WTC11 (cell line): ENCODE measurements at regions not wholly inside any gene's neighbourhood (a gene's known extent, or its start where the extent isn't known, plus 50 kb on each side); places are given as distances from the start of the nearest gene placed in this dataset.

Experiments used
- ATAC-seq: fragments of 200-7000 bp; cut with Tn5 transposase; 2 replicates; pipeline ENCODE4 v1.10.0; 2021; ENCODE audit warnings: mild to moderate bottlenecking, moderate library complexity
- CTCF ChIA-PET: fragments of 300-600 bp; sonication (Branson Sonifier 250); formaldehyde crosslinking; loops from one replicate; lab custom pipeline; 2021; ENCODE audit warnings: antibody characterized with exemption; lab: Charles Lee
- POLR2A ChIA-PET: fragments of 350-600 bp; sonication (Branson Sonifier 250); formaldehyde crosslinking; loops from one replicate; lab custom pipeline; 2021; ENCODE audit warnings: antibody characterized with exemption; lab: Charles Lee
- DNase-seq: peaks from one replicate; pipeline ENCODE4 v3.0.0; 2021; ENCODE audit warnings: low spot score
- H3K27ac Mint-ChIP-seq: 2 replicates; pipeline ENCODE4 v1.8.0; 2021; ENCODE audit warnings: mixed read lengths
- H3K27me3 Mint-ChIP-seq: 2 replicates; pipeline ENCODE4 v1.8.0; 2021; ENCODE audit warnings: low read depth, mild to moderate bottlenecking, moderate library complexity, mixed read lengths
- H3K36me3 Mint-ChIP-seq: 2 replicates; pipeline ENCODE4 v1.8.0; 2021; ENCODE audit warnings: mixed read lengths
- H3K4me1 Mint-ChIP-seq: 2 replicates; pipeline ENCODE4 v1.8.0; 2022; ENCODE audit warnings: mixed read lengths
- H3K4me3 Mint-ChIP-seq: 2 replicates; pipeline ENCODE4 v1.8.0; 2021; ENCODE audit warnings: mild to moderate bottlenecking, moderate library complexity, mixed read lengths
- H3K9me3 Mint-ChIP-seq: 2 replicates; pipeline ENCODE4 v1.8.0; 2021; ENCODE audit warnings: mixed read lengths
- ESRRA ChIP-seq: sonication (generic); formaldehyde crosslinking; IDR thresholded peaks from 2 replicates; pipeline ENCODE4 v1.8.1; 2022; ENCODE audit warnings: mild to moderate bottlenecking, missing genetic modification reagents, borderline replicate concordance
- GTF2I ChIP-seq: fragments of 250-450 bp; sonication (Bioruptor Pico); conservative IDR thresholded peaks from 2 replicates; pipeline ENCODE4 v1.4.0; 2021; ENCODE audit warnings: mild to moderate bottlenecking
- MXD4 ChIP-seq: fragments of 250-450 bp; sonication (Bioruptor Pico); IDR thresholded peaks from 2 replicates; pipeline ENCODE4 v1.8.0; 2021; ENCODE audit warnings: mild to moderate bottlenecking, moderate library complexity, borderline replicate concordance
- NR1H2 ChIP-seq: sonication (generic); formaldehyde crosslinking; IDR thresholded peaks from 2 replicates; pipeline ENCODE4 v1.9.0; 2021; ENCODE audit warnings: mild to moderate bottlenecking, moderate library complexity, missing genetic modification reagents
- SP1 ChIP-seq: sonication (generic); formaldehyde crosslinking; conservative IDR thresholded peaks from 2 replicates; pipeline ENCODE4 v1.8.1; 2022; ENCODE audit warnings: missing genetic modification reagents
- ZNF232 ChIP-seq: sonication (generic); formaldehyde crosslinking; IDR thresholded peaks from 2 replicates; pipeline ENCODE4 v1.8.0; 2022; ENCODE audit warnings: mild to moderate bottlenecking, missing genetic modification reagents
- ZNF423 ChIP-seq: fragments of 250-450 bp; sonication (Bioruptor Pico); IDR thresholded peaks from 2 replicates; pipeline ENCODE4 v2.1.2; 2022; ENCODE audit warnings: mild to moderate bottlenecking, moderate library complexity
- TF ChIP-seq, protein P1 (sequence below): sonication (generic); formaldehyde crosslinking; IDR thresholded peaks from 2 replicates; pipeline ENCODE4 v1.8.1; 2023; ENCODE audit warnings: mild to moderate bottlenecking, missing genetic modification reagents, borderline replicate concordance
- TF ChIP-seq, protein P2 (sequence below): fragments of 250-450 bp; sonication (Bioruptor Pico); IDR thresholded peaks from 2 replicates; pipeline ENCODE4 v1.9.0; 2021; ENCODE audit warnings: mild to moderate bottlenecking
- TF ChIP-seq, protein P3 (sequence below): fragments of 250-450 bp; sonication (Bioruptor Pico); conservative IDR thresholded peaks from 2 replicates; pipeline ENCODE4 v1.9.0; 2021; ENCODE audit warnings: mild to moderate bottlenecking
- TF ChIP-seq, protein P4 (sequence below): sonication (generic); formaldehyde crosslinking; IDR thresholded peaks from 2 replicates; pipeline ENCODE4 v1.8.1; 2022; ENCODE audit warnings: low read depth, missing genetic modification reagents, borderline replicate concordance
- TF ChIP-seq, protein P5 (sequence below): sonication (generic); formaldehyde crosslinking; IDR thresholded peaks from 2 replicates; pipeline ENCODE4 v1.8.0; 2023; ENCODE audit warnings: mild to moderate bottlenecking, missing genetic modification reagents
- TF ChIP-seq, protein P6 (sequence below): sonication (generic); formaldehyde crosslinking; IDR thresholded peaks from 2 replicates; pipeline ENCODE4 v1.8.0; 2022; ENCODE audit warnings: mild to moderate bottlenecking, missing genetic modification reagents
- TF ChIP-seq, protein P7 (sequence below): sonication (generic); formaldehyde crosslinking; IDR thresholded peaks from 2 replicates; pipeline ENCODE4 v1.8.0; 2023; ENCODE audit warnings: missing genetic modification reagents

DNA sequence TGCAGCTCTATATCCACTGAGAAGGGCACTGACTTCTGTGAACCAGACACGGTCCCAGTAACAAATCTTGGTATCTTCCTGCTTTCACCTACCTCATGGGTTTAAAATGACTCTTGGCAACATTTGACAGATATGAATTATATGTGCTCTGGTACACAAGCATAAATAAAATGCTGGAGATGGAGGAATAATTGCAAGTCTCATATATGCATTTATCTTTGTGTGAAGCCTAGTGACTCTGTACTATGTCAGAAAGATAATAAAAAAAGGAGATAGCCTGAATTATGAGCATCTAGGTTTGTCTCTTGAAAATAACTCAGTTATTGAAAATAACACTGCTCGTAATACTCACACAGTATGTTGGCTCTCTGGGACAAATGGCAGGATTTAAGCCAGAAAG, 167.1 kb upstream of the CRBN start (continued):
- TF ChIP-seq, protein P1, sequence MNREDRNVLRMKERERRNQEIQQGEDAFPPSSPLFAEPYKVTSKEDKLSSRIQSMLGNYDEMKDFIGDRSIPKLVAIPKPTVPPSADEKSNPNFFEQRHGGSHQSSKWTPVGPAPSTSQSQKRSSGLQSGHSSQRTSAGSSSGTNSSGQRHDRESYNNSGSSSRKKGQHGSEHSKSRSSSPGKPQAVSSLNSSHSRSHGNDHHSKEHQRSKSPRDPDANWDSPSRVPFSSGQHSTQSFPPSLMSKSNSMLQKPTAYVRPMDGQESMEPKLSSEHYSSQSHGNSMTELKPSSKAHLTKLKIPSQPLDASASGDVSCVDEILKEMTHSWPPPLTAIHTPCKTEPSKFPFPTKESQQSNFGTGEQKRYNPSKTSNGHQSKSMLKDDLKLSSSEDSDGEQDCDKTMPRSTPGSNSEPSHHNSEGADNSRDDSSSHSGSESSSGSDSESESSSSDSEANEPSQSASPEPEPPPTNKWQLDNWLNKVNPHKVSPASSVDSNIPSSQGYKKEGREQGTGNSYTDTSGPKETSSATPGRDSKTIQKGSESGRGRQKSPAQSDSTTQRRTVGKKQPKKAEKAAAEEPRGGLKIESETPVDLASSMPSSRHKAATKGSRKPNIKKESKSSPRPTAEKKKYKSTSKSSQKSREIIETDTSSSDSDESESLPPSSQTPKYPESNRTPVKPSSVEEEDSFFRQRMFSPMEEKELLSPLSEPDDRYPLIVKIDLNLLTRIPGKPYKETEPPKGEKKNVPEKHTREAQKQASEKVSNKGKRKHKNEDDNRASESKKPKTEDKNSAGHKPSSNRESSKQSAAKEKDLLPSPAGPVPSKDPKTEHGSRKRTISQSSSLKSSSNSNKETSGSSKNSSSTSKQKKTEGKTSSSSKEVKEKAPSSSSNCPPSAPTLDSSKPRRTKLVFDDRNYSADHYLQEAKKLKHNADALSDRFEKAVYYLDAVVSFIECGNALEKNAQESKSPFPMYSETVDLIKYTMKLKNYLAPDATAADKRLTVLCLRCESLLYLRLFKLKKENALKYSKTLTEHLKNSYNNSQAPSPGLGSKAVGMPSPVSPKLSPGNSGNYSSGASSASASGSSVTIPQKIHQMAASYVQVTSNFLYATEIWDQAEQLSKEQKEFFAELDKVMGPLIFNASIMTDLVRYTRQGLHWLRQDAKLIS (CRISPR knock-in tag), result no peak
- TF ChIP-seq, protein P2, sequence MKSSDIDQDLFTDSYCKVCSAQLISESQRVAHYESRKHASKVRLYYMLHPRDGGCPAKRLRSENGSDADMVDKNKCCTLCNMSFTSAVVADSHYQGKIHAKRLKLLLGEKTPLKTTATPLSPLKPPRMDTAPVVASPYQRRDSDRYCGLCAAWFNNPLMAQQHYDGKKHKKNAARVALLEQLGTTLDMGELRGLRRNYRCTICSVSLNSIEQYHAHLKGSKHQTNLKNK (CRISPR knock-in tag), result no peak
- TF ChIP-seq, protein P3, sequence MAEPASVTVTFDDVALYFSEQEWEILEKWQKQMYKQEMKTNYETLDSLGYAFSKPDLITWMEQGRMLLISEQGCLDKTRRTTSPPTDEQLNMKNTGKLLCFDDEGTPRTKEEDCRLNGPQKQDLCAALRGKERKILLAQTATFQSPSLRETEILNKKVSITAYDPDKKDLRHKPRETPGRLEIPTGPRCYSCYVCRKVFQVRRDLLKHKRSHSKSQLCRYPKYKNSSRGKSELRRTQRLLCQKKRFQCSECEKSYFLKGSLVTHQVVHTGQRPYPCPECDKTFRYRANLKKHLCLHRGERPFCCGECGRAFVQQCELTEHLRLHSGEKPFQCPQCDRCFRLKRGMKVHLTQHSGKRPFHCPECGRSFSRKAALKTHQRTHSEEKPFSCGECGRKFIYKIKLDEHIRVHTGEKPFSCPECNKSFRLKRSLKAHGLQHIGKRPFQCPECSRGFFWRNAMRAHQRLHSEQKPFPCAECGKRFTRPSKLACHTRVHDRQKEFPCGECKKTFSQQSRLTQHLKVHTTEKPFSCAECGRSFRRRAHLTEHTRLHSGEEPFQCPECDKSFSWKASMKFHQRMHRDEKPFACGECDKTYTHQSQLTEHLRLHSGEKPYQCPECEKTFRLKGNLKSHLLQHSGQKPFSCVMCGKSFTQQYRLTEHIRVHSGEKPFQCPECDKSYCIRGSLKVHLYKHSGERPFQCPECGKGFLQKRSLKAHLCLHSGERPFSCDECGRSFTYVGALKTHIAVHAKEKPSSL (CRISPR knock-in tag), result no peak

DNA sequence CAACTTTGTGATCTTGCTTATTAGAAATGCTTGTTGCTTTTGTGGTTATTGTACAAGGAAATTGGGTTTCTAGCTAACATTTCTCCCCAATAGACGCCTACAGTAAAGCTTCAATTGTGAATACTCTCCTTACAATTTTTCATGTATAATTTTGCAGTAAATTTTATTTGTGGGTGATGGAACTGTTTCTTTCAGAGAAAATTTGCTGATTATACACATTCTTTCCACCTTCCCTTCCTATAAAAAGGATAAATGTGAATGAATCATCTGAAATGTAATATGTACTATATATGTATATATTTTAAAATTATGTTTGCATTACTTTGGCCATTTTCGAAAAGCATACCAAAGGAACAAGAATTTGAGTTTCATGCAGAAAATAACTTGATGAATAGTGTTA, 162.7 kb upstream of the CRBN start:
- Mint-ChIP-seq H3K27ac (no peak overlapping the region), H3K27me3 (peaks cover 5% of the 10 kb centered on the region), H3K4me3 (no peak overlapping the region), H3K36me3 (peaks cover 21% of the 10 kb centered on the region), H3K9me3 (peaks cover 55% of the 10 kb centered on the region), H3K4me1 (peaks cover 16% of the 10 kb centered on the region)
- ChIA-PET POLR2A (no interaction called here), CTCF (no interaction called here)
- ATAC-seq (no peak), DNase-seq (no peak)
- no peak for TF ChIP-seq ESRRA (CRISPR knock-in tag)
- TF ChIP-seq, protein P4, sequence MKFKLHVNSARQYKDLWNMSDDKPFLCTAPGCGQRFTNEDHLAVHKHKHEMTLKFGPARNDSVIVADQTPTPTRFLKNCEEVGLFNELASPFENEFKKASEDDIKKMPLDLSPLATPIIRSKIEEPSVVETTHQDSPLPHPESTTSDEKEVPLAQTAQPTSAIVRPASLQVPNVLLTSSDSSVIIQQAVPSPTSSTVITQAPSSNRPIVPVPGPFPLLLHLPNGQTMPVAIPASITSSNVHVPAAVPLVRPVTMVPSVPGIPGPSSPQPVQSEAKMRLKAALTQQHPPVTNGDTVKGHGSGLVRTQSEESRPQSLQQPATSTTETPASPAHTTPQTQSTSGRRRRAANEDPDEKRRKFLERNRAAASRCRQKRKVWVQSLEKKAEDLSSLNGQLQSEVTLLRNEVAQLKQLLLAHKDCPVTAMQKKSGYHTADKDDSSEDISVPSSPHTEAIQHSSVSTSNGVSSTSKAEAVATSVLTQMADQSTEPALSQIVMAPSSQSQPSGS (CRISPR knock-in tag), result no peak

DNA sequence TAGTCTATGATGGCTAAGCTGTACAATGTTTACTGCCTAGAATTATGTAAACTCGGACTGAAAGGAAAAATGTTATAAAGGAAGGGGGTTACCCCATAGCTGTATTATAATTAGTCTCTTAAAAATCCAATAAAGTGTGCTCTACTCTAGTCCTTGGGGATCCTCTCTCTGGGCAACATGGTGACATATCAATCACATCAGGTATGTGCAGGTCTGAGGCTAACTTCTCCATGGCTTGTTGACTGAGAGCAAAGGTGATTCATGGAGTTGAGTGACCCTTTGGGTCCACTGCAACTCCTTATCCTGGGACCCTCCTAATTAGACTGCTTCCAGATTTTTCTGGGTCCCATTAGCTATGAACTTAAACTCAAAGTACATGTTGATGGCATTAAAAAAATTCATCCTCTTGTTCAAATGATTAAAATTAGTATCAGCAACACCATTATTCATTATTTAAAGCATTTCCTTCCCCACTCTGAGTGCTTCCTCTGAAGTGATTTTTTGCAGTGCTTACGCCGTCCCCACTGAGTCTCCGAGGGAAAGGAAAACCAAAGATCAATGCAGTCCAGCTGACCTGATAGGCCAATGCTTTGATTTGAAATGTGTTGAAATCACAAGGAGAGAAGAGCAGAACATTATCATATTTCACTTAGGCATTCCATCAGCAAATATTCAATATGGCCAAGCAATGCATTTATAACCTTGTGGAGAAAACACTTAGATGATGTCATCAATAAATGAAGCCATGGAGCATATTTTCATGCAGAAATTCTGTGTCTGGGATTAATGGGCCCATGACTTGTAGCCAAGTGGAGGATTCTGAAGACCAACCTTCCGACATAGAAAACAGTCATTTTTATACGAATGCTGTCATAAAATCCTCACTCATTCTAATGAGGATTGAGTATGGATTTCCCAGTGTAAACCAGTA, 161.7 kb upstream of the CRBN start:
- DNase-seq (no peak), ATAC-seq (no peak)
- Mint-ChIP-seq H3K4me1 (peaks cover 16% of the 10 kb centered on the region), H3K27ac (no peak overlapping the region), H3K36me3 (peaks cover 25% of the 10 kb centered on the region), H3K9me3 (peaks cover 52% of the 10 kb centered on the region), H3K27me3 (peaks cover 5% of the 10 kb centered on the region), H3K4me3 (no peak overlapping the region)
- CTCF ChIA-PET, result no interaction called here
- POLR2A ChIA-PET, result no interaction called here
- TF ChIP-seq SP1 (CRISPR knock-in tag) (no peak), NR1H2 (CRISPR knock-in tag) (no peak), ZNF232 (no peak), MXD4 (no peak), GTF2I (CRISPR knock-in tag) (no peak), ZNF423 (CRISPR knock-in tag) (no peak)
- TF ChIP-seq, protein P4 (CRISPR knock-in tag), result no peak
- TF ChIP-seq, protein P5, sequence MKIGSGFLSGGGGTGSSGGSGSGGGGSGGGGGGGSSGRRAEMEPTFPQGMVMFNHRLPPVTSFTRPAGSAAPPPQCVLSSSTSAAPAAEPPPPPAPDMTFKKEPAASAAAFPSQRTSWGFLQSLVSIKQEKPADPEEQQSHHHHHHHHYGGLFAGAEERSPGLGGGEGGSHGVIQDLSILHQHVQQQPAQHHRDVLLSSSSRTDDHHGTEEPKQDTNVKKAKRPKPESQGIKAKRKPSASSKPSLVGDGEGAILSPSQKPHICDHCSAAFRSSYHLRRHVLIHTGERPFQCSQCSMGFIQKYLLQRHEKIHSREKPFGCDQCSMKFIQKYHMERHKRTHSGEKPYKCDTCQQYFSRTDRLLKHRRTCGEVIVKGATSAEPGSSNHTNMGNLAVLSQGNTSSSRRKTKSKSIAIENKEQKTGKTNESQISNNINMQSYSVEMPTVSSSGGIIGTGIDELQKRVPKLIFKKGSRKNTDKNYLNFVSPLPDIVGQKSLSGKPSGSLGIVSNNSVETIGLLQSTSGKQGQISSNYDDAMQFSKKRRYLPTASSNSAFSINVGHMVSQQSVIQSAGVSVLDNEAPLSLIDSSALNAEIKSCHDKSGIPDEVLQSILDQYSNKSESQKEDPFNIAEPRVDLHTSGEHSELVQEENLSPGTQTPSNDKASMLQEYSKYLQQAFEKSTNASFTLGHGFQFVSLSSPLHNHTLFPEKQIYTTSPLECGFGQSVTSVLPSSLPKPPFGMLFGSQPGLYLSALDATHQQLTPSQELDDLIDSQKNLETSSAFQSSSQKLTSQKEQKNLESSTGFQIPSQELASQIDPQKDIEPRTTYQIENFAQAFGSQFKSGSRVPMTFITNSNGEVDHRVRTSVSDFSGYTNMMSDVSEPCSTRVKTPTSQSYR (CRISPR knock-in tag), result no peak
- TF ChIP-seq, protein P6, sequence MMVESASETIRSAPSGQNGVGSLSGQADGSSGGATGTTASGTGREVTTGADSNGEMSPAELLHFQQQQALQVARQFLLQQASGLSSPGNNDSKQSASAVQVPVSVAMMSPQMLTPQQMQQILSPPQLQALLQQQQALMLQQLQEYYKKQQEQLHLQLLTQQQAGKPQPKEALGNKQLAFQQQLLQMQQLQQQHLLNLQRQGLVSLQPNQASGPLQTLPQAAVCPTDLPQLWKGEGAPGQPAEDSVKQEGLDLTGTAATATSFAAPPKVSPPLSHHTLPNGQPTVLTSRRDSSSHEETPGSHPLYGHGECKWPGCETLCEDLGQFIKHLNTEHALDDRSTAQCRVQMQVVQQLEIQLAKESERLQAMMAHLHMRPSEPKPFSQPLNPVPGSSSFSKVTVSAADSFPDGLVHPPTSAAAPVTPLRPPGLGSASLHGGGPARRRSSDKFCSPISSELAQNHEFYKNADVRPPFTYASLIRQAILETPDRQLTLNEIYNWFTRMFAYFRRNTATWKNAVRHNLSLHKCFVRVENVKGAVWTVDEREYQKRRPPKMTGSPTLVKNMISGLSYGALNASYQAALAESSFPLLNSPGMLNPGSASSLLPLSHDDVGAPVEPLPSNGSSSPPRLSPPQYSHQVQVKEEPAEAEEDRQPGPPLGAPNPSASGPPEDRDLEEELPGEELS (CRISPR knock-in tag), result no peak
- TF ChIP-seq, protein P7, sequence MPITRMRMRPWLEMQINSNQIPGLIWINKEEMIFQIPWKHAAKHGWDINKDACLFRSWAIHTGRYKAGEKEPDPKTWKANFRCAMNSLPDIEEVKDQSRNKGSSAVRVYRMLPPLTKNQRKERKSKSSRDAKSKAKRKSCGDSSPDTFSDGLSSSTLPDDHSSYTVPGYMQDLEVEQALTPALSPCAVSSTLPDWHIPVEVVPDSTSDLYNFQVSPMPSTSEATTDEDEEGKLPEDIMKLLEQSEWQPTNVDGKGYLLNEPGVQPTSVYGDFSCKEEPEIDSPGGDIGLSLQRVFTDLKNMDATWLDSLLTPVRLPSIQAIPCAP (CRISPR knock-in tag), result no peak
